Subcutaneous abdominal adipose tissue (tissue), 5 donors: ENCODE measurements at regions not wholly inside any gene's neighbourhood (a gene's known extent, or its start where the extent isn't known, plus 50 kb on each side); places are given as distances from the start of the nearest gene placed in this dataset.

ENCODE experiments used
- H3K27ac ChIP-seq: one replicate; pipeline ENCODE4 v1.7.0; 2013; ENCODE audit warnings: low read depth, mild to moderate bottlenecking, inconsistent platforms, low read length, moderate library complexity
- H3K27me3 ChIP-seq, 5 donors: one replicate each; pipeline ENCODE4 v1.7.0; 2013; ENCODE audit warnings: low read length in 5 of 5, inconsistent platforms in 1 of 5; ENCODE audit not compliant: control insufficient read depth in 5 of 5, insufficient read depth in 4 of 5
- H3K36me3 ChIP-seq, 5 donors: one replicate each; pipeline ENCODE4 v1.7.0; 2013; ENCODE audit warnings: low read length in 5 of 5; ENCODE audit not compliant: control insufficient read depth in 5 of 5, insufficient read depth in 5 of 5
- H3K4me1 ChIP-seq, 5 donors: one replicate each; pipeline ENCODE4 v1.7.0; 2013; ENCODE audit warnings: low read length in 5 of 5, mild to moderate bottlenecking in 3 of 5, moderate library complexity in 1 of 5; ENCODE audit not compliant: control insufficient read depth in 5 of 5, insufficient read depth in 5 of 5
- H3K4me3 ChIP-seq, 5 donors: one replicate each; pipeline ENCODE4 v1.7.0; 2013; ENCODE audit warnings: low read length in 5 of 5, low read depth in 1 of 5
- H3K9ac ChIP-seq, 5 donors: one replicate each; pipeline ENCODE4 v1.7.0; 2013; ENCODE audit warnings: low read length in 5 of 5, mild to moderate bottlenecking in 4 of 5, moderate library complexity in 3 of 5
- H3K9me3 ChIP-seq, 5 donors: one replicate each; pipeline ENCODE4 v1.7.0; 2013; ENCODE audit warnings: low read length in 5 of 5; ENCODE audit not compliant: control insufficient read depth in 5 of 5
- donor health status: healthy.
- donor health status: healthy.
- donor health status: healthy.
- donor health status: healthy.
- donor health status: healthy.

GRCh38 chr5:2196989-2197619 is 314.4 kb upstream of the IRX4 start:
- Histone ChIP-seq H3K4me3 (no peak overlapping the region), H3K27ac (no peak overlapping the region), H3K4me1 (no peaks in the 10 kb centered on the region), H3K27me3 (peaks cover 1 to 9% (median 4%) of the 10 kb centered on the region in 5 donors), H3K9me3 (peaks cover 8 to 20% (median 18%) of the 10 kb centered on the region in 5 donors), H3K36me3 (no peaks in the 10 kb centered on the region), H3K9ac (no peak overlapping the region)

GRCh38 chr5:2196416-2196815 is 313.7 kb upstream of the IRX4 start:
- no peaks in the 10 kb centered on the region for H3K36me3 ChIP-seq
- no peak overlapping the region for H3K9ac ChIP-seq
- H3K27ac ChIP-seq: no peak overlapping the region
- H3K9me3 ChIP-seq: peaks cover 8 to 20% (median 18%) of the 10 kb centered on the region in 5 donors
- H3K4me3 ChIP-seq: no peak overlapping the region
- H3K4me1 ChIP-seq: no peaks in the 10 kb centered on the region
- peaks cover 5 to 10% (median 8%) of the 10 kb centered on the region in 5 donors for H3K27me3 ChIP-seq

- H3K9ac ChIP-seq: no peak overlapping the region
- no peaks in the 10 kb centered on the region for H3K36me3 ChIP-seq
- no peaks in the 10 kb centered on the region for H3K4me1 ChIP-seq
- H3K27ac ChIP-seq: no peak overlapping the region
- peaks cover 5 to 12% (median 8%) of the 10 kb centered on the region in 5 donors for H3K27me3 ChIP-seq
- peak overlapping the region in 2 of 5 donors; percentile 11 to 16 for H3K4me3 ChIP-seq
- H3K9me3 ChIP-seq: peaks cover 8 to 20% (median 18%) of the 10 kb centered on the region in 5 donors
Measured at GRCh38 chr5:2194949-2195348, 312.2 kb upstream of the IRX4 start.

- Histone ChIP-seq H3K27ac (no peak overlapping the region), H3K4me1 (no peaks in the 10 kb centered on the region), H3K9me3 (peaks cover 8 to 20% (median 18%) of the 10 kb centered on the region in 5 donors), H3K36me3 (no peaks in the 10 kb centered on the region), H3K27me3 (peaks cover 4 to 9% (median 6%) of the 10 kb centered on the region in 5 donors), H3K4me3 (no peak overlapping the region), H3K9ac (no peak overlapping the region)
Measured at GRCh38 chr5:2194236-2194555, 311.5 kb upstream of the IRX4 start.

- Histone ChIP-seq H3K36me3 (no peaks in the 10 kb centered on the region), H3K27me3 (peaks cover 4 to 10% (median 6%) of the 10 kb centered on the region in 5 donors), H3K4me3 (no peak overlapping the region), H3K4me1 (no peaks in the 10 kb centered on the region), H3K27ac (no peak overlapping the region), H3K9ac (no peak overlapping the region), H3K9me3 (peaks cover 8 to 20% (median 18%) of the 10 kb centered on the region in 5 donors)
Measured at GRCh38 chr5:2193542-2194235, 311.0 kb upstream of the IRX4 start.

- Histone ChIP-seq H3K27me3 (peaks cover 4 to 12% (median 6%) of the 10 kb centered on the region in 5 donors), H3K4me1 (no peaks in the 10 kb centered on the region), H3K36me3 (no peaks in the 10 kb centered on the region), H3K9me3 (peaks cover 8 to 20% (median 18%) of the 10 kb centered on the region in 5 donors), H3K4me3 (no peak overlapping the region), H3K27ac (no peak overlapping the region), H3K9ac (no peak overlapping the region)
Measured at GRCh38 chr5:2193142-2193541, 310.4 kb upstream of the IRX4 start.

- Histone ChIP-seq H3K9me3 (peaks cover 8 to 20% (median 18%) of the 10 kb centered on the region in 5 donors), H3K27me3 (peaks cover 4 to 12% (median 6%) of the 10 kb centered on the region in 5 donors), H3K4me3 (no peak overlapping the region), H3K27ac (no peak overlapping the region), H3K36me3 (no peaks in the 10 kb centered on the region), H3K9ac (no peak overlapping the region), H3K4me1 (no peaks in the 10 kb centered on the region)
Measured at GRCh38 chr5:2192496-2192895, 309.8 kb upstream of the IRX4 start.

- Histone ChIP-seq H3K9ac (no peak overlapping the region), H3K27me3 (peaks cover 4 to 12% (median 6%) of the 10 kb centered on the region in 5 donors), H3K4me1 (no peaks in the 10 kb centered on the region), H3K4me3 (no peak overlapping the region), H3K9me3 (peaks cover 8 to 20% (median 18%) of the 10 kb centered on the region in 5 donors), H3K36me3 (no peaks in the 10 kb centered on the region), H3K27ac (no peak overlapping the region)
Measured at GRCh38 chr5:2191972-2192371, 309.2 kb upstream of the IRX4 start.

- no peak overlapping the region for H3K9ac ChIP-seq
- H3K4me3 ChIP-seq: no peak overlapping the region
- H3K36me3 ChIP-seq: no peaks in the 10 kb centered on the region
- no peaks in the 10 kb centered on the region for H3K4me1 ChIP-seq
- H3K27ac ChIP-seq: no peak overlapping the region
- H3K9me3 ChIP-seq: peaks cover 7 to 17% (median 13%) of the 10 kb centered on the region in 5 donors
- peaks cover 4 to 12% (median 8%) of the 10 kb centered on the region in 5 donors for H3K27me3 ChIP-seq
Measured at GRCh38 chr5:2190549-2190948, 307.8 kb upstream of the IRX4 start.

GRCh38 chr5:2188661-2189060 is 305.9 kb upstream of the IRX4 start:
- H3K9me3 ChIP-seq: no peaks in the 10 kb centered on the region

More at GRCh38 chr5:2188661-2189060, 305.9 kb upstream of the IRX4 start:
- peaks cover 5 to 14% (median 10%) of the 10 kb centered on the region in 5 donors for H3K27me3 ChIP-seq
- no peak overlapping the region for H3K27ac ChIP-seq
- no peak overlapping the region for H3K4me3 ChIP-seq
- no peaks in the 10 kb centered on the region for H3K36me3 ChIP-seq
- H3K4me1 ChIP-seq: no peaks in the 10 kb centered on the region
- no peak overlapping the region for H3K9ac ChIP-seq
